SK-N-SH treated with all-trans-retinoic acid at 6 μM for 48 hours (cell line): ENCODE measurements at regions not wholly inside any gene's neighbourhood (a gene's known extent, or its start where the extent isn't known, plus 50 kb on each side); places are given as distances from the start of the nearest gene placed in this dataset.

Experiments used
- ATAC-seq: fragments of 200-7000 bp; cut with Tn5 transposase; 3 replicates; pipeline ENCODE4 v1.9.1; 2020; ENCODE audit warnings: mild to moderate bottlenecking, moderate library complexity
- ARNTL ChIP-seq: fragments of 450-650 bp; formaldehyde crosslinking; IDR thresholded peaks from 2 replicates; pipeline ENCODE4 v1.5.0; 2020; ENCODE audit warnings: low read depth, mild to moderate bottlenecking, moderate library complexity, borderline replicate concordance
- CREB5 ChIP-seq: fragments of 250-450 bp; sonication (Bioruptor Pico); IDR thresholded peaks from 2 replicates; pipeline ENCODE4 v1.5.1; 2020; ENCODE audit warnings: low read depth, mild to moderate bottlenecking, moderate library complexity
- CSDC2 ChIP-seq: fragments of 250-450 bp; sonication (Bioruptor Pico); IDR thresholded peaks from 2 replicates; pipeline ENCODE4 v1.5.0; 2020; ENCODE audit warnings: mild to moderate bottlenecking, moderate library complexity
- CSRNP3 ChIP-seq: fragments of 250-450 bp; sonication (Bioruptor Pico); IDR thresholded peaks from 2 replicates; pipeline ENCODE4 v1.5.1; 2021; ENCODE audit warnings: mild to moderate bottlenecking, moderate library complexity
- ESRRG ChIP-seq: fragments of 250-450 bp; sonication (Bioruptor Pico); IDR thresholded peaks from 2 replicates; pipeline ENCODE4 v1.6.1; 2021; ENCODE audit warnings: mild to moderate bottlenecking
- GLIS3 ChIP-seq: fragments of 250-450 bp; sonication (Bioruptor Pico); IDR thresholded peaks from 2 replicates; pipeline ENCODE4 v1.5.0; 2020; ENCODE audit warnings: mild to moderate bottlenecking, moderate library complexity
- ISL1 ChIP-seq: fragments of 250-450 bp; sonication (Bioruptor Pico); IDR thresholded peaks from 2 replicates; pipeline ENCODE4 v2.1.2; 2022; ENCODE audit warnings: mild to moderate bottlenecking, moderate library complexity
- OSR1 ChIP-seq: fragments of 250-450 bp; sonication (Bioruptor Pico); IDR thresholded peaks from 2 replicates; pipeline ENCODE4 v1.8.0; 2022; ENCODE audit warnings: moderate library complexity, mild to moderate bottlenecking, inconsistent platforms
- PATZ1 ChIP-seq: fragments of 250-450 bp; sonication (Bioruptor Pico); IDR thresholded peaks from 2 replicates; pipeline ENCODE4 v1.8.0; 2020; ENCODE audit warnings: mild to moderate bottlenecking, moderate library complexity, borderline replicate concordance
- POU6F1 ChIP-seq: fragments of 250-450 bp; sonication (Bioruptor Pico); IDR thresholded peaks from 2 replicates; pipeline ENCODE4 v1.8.0; 2021; ENCODE audit warnings: low read depth, mild to moderate bottlenecking, moderate library complexity, borderline replicate concordance
- PPARA ChIP-seq: fragments of 250-450 bp; sonication (Bioruptor Pico); IDR thresholded peaks from 2 replicates; pipeline ENCODE4 v1.5.0; 2020; ENCODE audit warnings: mild to moderate bottlenecking, borderline replicate concordance
- RARB ChIP-seq: fragments of 250-450 bp; sonication (Bioruptor Pico); IDR thresholded peaks from 2 replicates; pipeline ENCODE4 v1.8.0; 2021; ENCODE audit warnings: mild to moderate bottlenecking, moderate library complexity
- SNAI2 ChIP-seq: fragments of 250-450 bp; sonication (Bioruptor Pico); IDR thresholded peaks from 2 replicates; pipeline ENCODE4 v1.5.0; 2020; ENCODE audit warnings: mild to moderate bottlenecking, moderate library complexity
- TCF4 ChIP-seq: fragments of 250-450 bp; sonication (Bioruptor Pico); IDR thresholded peaks from 2 replicates; pipeline ENCODE4 v1.8.0; 2021; ENCODE audit warnings: mild to moderate bottlenecking, moderate library complexity, borderline replicate concordance
- TOX ChIP-seq: fragments of 250-450 bp; sonication (Bioruptor Pico); IDR thresholded peaks from 2 replicates; pipeline ENCODE4 v1.8.0; 2021; ENCODE audit warnings: mild to moderate bottlenecking, moderate library complexity, borderline replicate concordance
- TSHZ2 ChIP-seq: fragments of 250-450 bp; sonication (Bioruptor Pico); IDR thresholded peaks from 2 replicates; pipeline ENCODE4 v1.5.0; 2020; ENCODE audit warnings: mild to moderate bottlenecking, moderate library complexity
- ZC3H10 ChIP-seq: fragments of 250-450 bp; sonication (Bioruptor Pico); IDR thresholded peaks from 2 replicates; pipeline ENCODE4 v1.5.1; 2021; ENCODE audit warnings: mild to moderate bottlenecking, moderate library complexity
- ZFP3 ChIP-seq: fragments of 250-450 bp; sonication (Bioruptor Pico); IDR thresholded peaks from 2 replicates; pipeline ENCODE4 v1.5.0; 2020; ENCODE audit warnings: mild to moderate bottlenecking, moderate library complexity
- ZFP30 ChIP-seq: fragments of 450-650 bp; formaldehyde crosslinking; IDR thresholded peaks from 2 replicates; pipeline ENCODE4 v1.5.0; 2022; ENCODE audit warnings: mild to moderate bottlenecking, moderate library complexity
- ZNF565 ChIP-seq: fragments of 450-650 bp; formaldehyde crosslinking; conservative IDR thresholded peaks from 2 replicates; pipeline ENCODE4 v1.5.0; 2020; ENCODE audit warnings: low read depth, mild to moderate bottlenecking, moderate library complexity
- ZNF70 ChIP-seq: fragments of 450-650 bp; formaldehyde crosslinking; IDR thresholded peaks from 2 replicates; pipeline ENCODE4 v1.5.0; 2020; ENCODE audit warnings: mild to moderate bottlenecking, moderate library complexity
- ZNF8 ChIP-seq: fragments of 450-650 bp; formaldehyde crosslinking; IDR thresholded peaks from 2 replicates; pipeline ENCODE4 v1.5.0; 2020; ENCODE audit warnings: mild to moderate bottlenecking, moderate library complexity

GRCh38 chr13:23003446-23003845, 177.3 kb upstream of the SGCG start:
- no peak for ATAC-seq

DNA sequence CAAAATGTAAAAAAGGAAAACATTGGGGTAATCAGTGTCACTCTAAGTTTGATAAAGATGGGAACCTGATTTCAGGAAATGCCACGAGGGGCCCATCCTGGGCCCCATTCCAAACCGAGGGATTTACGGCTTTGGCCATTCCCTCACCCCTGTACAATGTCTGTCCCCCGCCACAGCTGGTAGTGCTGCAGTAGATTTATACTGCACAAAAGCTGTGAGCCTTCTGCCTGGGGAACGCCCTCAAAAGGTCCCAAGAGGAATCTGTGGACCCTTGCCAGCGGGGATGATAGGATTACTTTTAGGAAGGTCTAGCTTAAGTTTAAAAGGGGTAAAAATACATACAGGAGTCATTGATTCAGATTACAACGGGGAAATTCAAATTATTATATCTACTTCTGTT, 173.4 kb upstream of the SGCG start:
- TF ChIP-seq OSR1 (no peak), SNAI2 (no peak), PATZ1 (CRISPR knock-in tag) (no peak), ZFP30 (CRISPR knock-in tag) (no peak), RARB (no peak), ZC3H10 (no peak), TOX (CRISPR knock-in tag) (no peak), CREB5 (CRISPR knock-in tag) (no peak), ZNF565 (CRISPR knock-in tag) (no peak), ZNF8 (CRISPR knock-in tag) (no peak)
- no peak for ATAC-seq

More at GRCh38 chr13:23003446-23003845, 177.3 kb upstream of the SGCG start:
- no peak for TF ChIP-seq RARB
- no peak for TF ChIP-seq ZFP30 (CRISPR knock-in tag)
- no peak for TF ChIP-seq TSHZ2
- TF ChIP-seq ZFP3 (CRISPR knock-in tag) = no peak
- TF ChIP-seq ISL1 (CRISPR knock-in tag) = no peak
- TF ChIP-seq PPARA (CRISPR knock-in tag) = no peak
- no peak for TF ChIP-seq TOX (CRISPR knock-in tag)
- TF ChIP-seq ZC3H10 = no peak
- no peak for TF ChIP-seq CSRNP3
- no peak for TF ChIP-seq ESRRG (CRISPR knock-in tag)
- TF ChIP-seq ZNF565 (CRISPR knock-in tag) = no peak
- TF ChIP-seq ARNTL (CRISPR knock-in tag) = no peak
- TF ChIP-seq, all 23 proteins: peak for 0

- TF ChIP-seq CSDC2 (no peak), ZNF565 (CRISPR knock-in tag) (no peak), ARNTL (CRISPR knock-in tag) (no peak)
- no peak for ATAC-seq
Measured at GRCh38 chr13:23018143-23018542, 162.6 kb upstream of the SGCG start.

GRCh38 chr13:23020246-23020843, 160.4 kb upstream of the SGCG start:
- TF ChIP-seq ZFP30 (CRISPR knock-in tag) = no peak
- TF ChIP-seq ZNF8 (CRISPR knock-in tag) = no peak

DNA sequence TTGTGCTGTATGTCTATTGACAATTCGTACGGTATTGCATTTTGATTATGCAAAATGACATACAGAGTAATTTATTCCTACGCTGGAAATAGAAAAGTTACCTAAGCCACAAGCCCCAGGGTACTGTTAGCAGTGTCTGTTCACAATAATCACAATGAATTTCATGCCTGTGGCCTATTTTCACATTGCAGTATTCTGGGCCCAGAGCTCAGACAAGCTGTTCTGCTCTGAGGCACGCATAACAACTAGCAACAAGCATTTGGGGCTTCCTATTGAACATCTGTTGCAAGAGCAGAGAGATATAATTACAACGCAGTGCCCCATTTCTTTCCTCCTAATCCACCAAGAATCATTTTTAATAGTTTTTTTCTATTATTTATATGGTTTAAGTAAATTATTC, 158.9 kb upstream of the SGCG start:
- no peak for ATAC-seq
- TF ChIP-seq CSDC2 (no peak), ZNF70 (no peak), ZC3H10 (no peak), TCF4 (no peak), ARNTL (CRISPR knock-in tag) (no peak), ZFP30 (CRISPR knock-in tag) (no peak), POU6F1 (CRISPR knock-in tag) (no peak), GLIS3 (CRISPR knock-in tag) (no peak), OSR1 (no peak), TSHZ2 (no peak), ZNF8 (CRISPR knock-in tag) (no peak), ISL1 (CRISPR knock-in tag) (no peak), ESRRG (CRISPR knock-in tag) (no peak), ZFP3 (CRISPR knock-in tag) (no peak)

More at GRCh38 chr13:23020246-23020843, 160.4 kb upstream of the SGCG start:
- ATAC-seq = peak; percentile 96
